ENCODE measurements at regions not wholly inside any gene's neighbourhood (a gene's known extent, or its start where the extent isn't known, plus 50 kb on each side); places are given as distances from the start of the nearest gene placed in this dataset.
"Not testable (repeated sequence)": the region's sequence is repeated elsewhere in the genome, so short reads cannot be mapped to it uniquely, and the experiment has no call there.

DNA sequence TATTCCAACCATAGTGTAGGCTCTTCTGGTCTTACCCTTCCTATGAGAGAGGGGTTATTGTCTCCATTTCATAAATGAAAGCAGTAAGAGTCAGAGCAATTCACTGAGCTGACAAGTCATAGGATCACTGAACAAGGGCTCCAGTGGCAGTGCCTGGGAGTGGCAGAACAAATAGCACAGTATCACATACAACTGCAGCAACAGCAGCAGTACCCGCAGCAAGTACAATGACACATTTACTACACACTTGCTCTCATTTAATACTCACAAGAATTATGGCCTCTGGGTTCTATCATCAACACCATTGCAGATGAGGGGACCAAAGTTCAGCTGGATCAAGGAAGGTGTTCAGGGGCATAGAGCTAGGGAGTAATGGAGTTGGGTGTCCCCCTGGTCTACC lies 218.8 kb downstream of the BCL2L11 start:
- H3K9me3 ChIP-seq (replicated peaks; ENCODE audit: control insufficient read depth, insufficient read depth, low read length); H3K4me2 ChIP-seq (ENCODE audit: insufficient read depth, low read length); FAIRE-seq; H3K79me2 ChIP-seq (ENCODE audit: control insufficient read depth, insufficient read depth, low read length); CTCF ChIA-PET; dilution Hi-C loops (cut with MboI; ENCODE audit: extremely low pct_ligation_motif_present, low sequenced_read_pairs); H2AFZ ChIP-seq (ENCODE audit: low read depth, low read length); H3K36me3 ChIP-seq (ENCODE audit: control insufficient read depth in 2 of 2, extremely low read depth in 1 of 2, insufficient read depth in 2 of 2, low read length in 2 of 2); H3K4me3 ChIP-seq (replicated peaks in 1 of 3; ENCODE audit: insufficient read depth in 1 of 3, low read depth in 1 of 3, low read length in 3 of 3); H3K9ac ChIP-seq (replicated peaks; ENCODE audit: extremely low read depth, insufficient read depth, low read length); H4K20me1 ChIP-seq (replicated peaks; ENCODE audit: control insufficient read depth, extremely low read depth, insufficient read depth, low read length); H3K27me3 ChIP-seq (ENCODE audit: control insufficient read depth in 2 of 2, insufficient read depth in 2 of 2, low read length in 2 of 2); intact Hi-C loops (cut with micrococcal nuclease); POLR2A ChIA-PET; BruUV-seq (replicated peaks); DNase-seq (ENCODE audit: low read depth, low spot score); H3K4me1 ChIP-seq (ENCODE audit: control insufficient read depth, extremely low read depth, insufficient read depth, low read length); H3K9me1 ChIP-seq (replicated peaks; ENCODE audit: control insufficient read depth, extremely low read depth, insufficient read depth, low read length); H3K27ac ChIP-seq (ENCODE audit: insufficient read depth, low read depth, low read length): not testable (repeated sequence)

- H3K4me2 ChIP-seq (ENCODE audit: insufficient read depth, low read length); DNase-seq (ENCODE audit: low read depth, low spot score); POLR2A ChIA-PET; H4K20me1 ChIP-seq (replicated peaks; ENCODE audit: control insufficient read depth, extremely low read depth, insufficient read depth, low read length); BruUV-seq (replicated peaks); H3K27ac ChIP-seq (ENCODE audit: insufficient read depth, low read depth, low read length); H2AFZ ChIP-seq (ENCODE audit: low read depth, low read length); intact Hi-C loops (cut with micrococcal nuclease); CTCF ChIA-PET; H3K4me1 ChIP-seq (ENCODE audit: control insufficient read depth, extremely low read depth, insufficient read depth, low read length); H3K79me2 ChIP-seq (ENCODE audit: control insufficient read depth, insufficient read depth, low read length); H3K4me3 ChIP-seq (replicated peaks in 1 of 3; ENCODE audit: insufficient read depth in 1 of 3, low read depth in 1 of 3, low read length in 3 of 3); H3K27me3 ChIP-seq (ENCODE audit: control insufficient read depth in 2 of 2, insufficient read depth in 2 of 2, low read length in 2 of 2); dilution Hi-C loops (cut with MboI; ENCODE audit: extremely low pct_ligation_motif_present, low sequenced_read_pairs); H3K36me3 ChIP-seq (ENCODE audit: control insufficient read depth in 2 of 2, extremely low read depth in 1 of 2, insufficient read depth in 2 of 2, low read length in 2 of 2); H3K9me3 ChIP-seq (replicated peaks; ENCODE audit: control insufficient read depth, insufficient read depth, low read length); H3K9me1 ChIP-seq (replicated peaks; ENCODE audit: control insufficient read depth, extremely low read depth, insufficient read depth, low read length); H3K9ac ChIP-seq (replicated peaks; ENCODE audit: extremely low read depth, insufficient read depth, low read length): not testable (repeated sequence)
- peak; percentile 60 for FAIRE-seq
These were observed 223.9 kb downstream of the BCL2L11 start for GRCh38 chr2:111344590-111344989.

DNA sequence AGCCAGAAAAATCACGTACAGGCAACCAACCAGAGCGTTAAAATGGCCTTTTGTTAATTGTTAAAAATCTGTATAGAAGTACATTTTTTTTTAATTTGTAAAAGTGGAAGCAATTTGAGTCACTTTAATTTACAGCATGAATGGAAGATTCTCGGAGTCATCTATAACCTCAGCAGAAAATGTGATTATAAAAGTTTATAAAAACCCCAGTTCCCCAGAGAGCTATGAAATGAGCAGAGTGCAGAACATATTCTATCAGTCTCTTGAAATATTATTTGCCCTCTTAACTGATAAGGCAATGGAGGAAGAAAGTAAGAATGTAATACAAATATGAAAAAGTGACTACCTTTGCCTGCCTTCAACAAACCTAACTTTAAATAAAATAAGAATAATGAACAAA lies 224.7 kb downstream of the BCL2L11 start:
- H3K27ac ChIP-seq (ENCODE audit: insufficient read depth, low read depth, low read length); H3K36me3 ChIP-seq (ENCODE audit: control insufficient read depth in 2 of 2, extremely low read depth in 1 of 2, insufficient read depth in 2 of 2, low read length in 2 of 2); intact Hi-C loops (cut with micrococcal nuclease); H3K9ac ChIP-seq (replicated peaks; ENCODE audit: extremely low read depth, insufficient read depth, low read length); FAIRE-seq; POLR2A ChIA-PET; dilution Hi-C loops (cut with MboI; ENCODE audit: extremely low pct_ligation_motif_present, low sequenced_read_pairs); H3K27me3 ChIP-seq (ENCODE audit: control insufficient read depth in 2 of 2, insufficient read depth in 2 of 2, low read length in 2 of 2); H3K4me1 ChIP-seq (ENCODE audit: control insufficient read depth, extremely low read depth, insufficient read depth, low read length); H3K79me2 ChIP-seq (ENCODE audit: control insufficient read depth, insufficient read depth, low read length); H3K9me3 ChIP-seq (replicated peaks; ENCODE audit: control insufficient read depth, insufficient read depth, low read length); H3K4me3 ChIP-seq (replicated peaks in 1 of 3; ENCODE audit: insufficient read depth in 1 of 3, low read depth in 1 of 3, low read length in 3 of 3); H3K4me2 ChIP-seq (ENCODE audit: insufficient read depth, low read length); H4K20me1 ChIP-seq (replicated peaks; ENCODE audit: control insufficient read depth, extremely low read depth, insufficient read depth, low read length); BruUV-seq (replicated peaks); DNase-seq (ENCODE audit: low read depth, low spot score); CTCF ChIA-PET; H3K9me1 ChIP-seq (replicated peaks; ENCODE audit: control insufficient read depth, extremely low read depth, insufficient read depth, low read length); H2AFZ ChIP-seq (ENCODE audit: low read depth, low read length): not testable (repeated sequence)

GRCh38 chr2:111346018-111346930 lies 225.6 kb downstream of the BCL2L11 start:
- H3K9me3 ChIP-seq (replicated peaks; ENCODE audit: control insufficient read depth, insufficient read depth, low read length); H3K4me3 ChIP-seq (replicated peaks in 1 of 3; ENCODE audit: insufficient read depth in 1 of 3, low read depth in 1 of 3, low read length in 3 of 3); CTCF ChIA-PET; H3K4me2 ChIP-seq (ENCODE audit: insufficient read depth, low read length); H3K4me1 ChIP-seq (ENCODE audit: control insufficient read depth, extremely low read depth, insufficient read depth, low read length); H3K79me2 ChIP-seq (ENCODE audit: control insufficient read depth, insufficient read depth, low read length); H4K20me1 ChIP-seq (replicated peaks; ENCODE audit: control insufficient read depth, extremely low read depth, insufficient read depth, low read length); dilution Hi-C loops (cut with MboI; ENCODE audit: extremely low pct_ligation_motif_present, low sequenced_read_pairs); intact Hi-C loops (cut with micrococcal nuclease); H3K27me3 ChIP-seq (ENCODE audit: control insufficient read depth in 2 of 2, insufficient read depth in 2 of 2, low read length in 2 of 2); H3K36me3 ChIP-seq (ENCODE audit: control insufficient read depth in 2 of 2, extremely low read depth in 1 of 2, insufficient read depth in 2 of 2, low read length in 2 of 2); H3K9ac ChIP-seq (replicated peaks; ENCODE audit: extremely low read depth, insufficient read depth, low read length); H3K9me1 ChIP-seq (replicated peaks; ENCODE audit: control insufficient read depth, extremely low read depth, insufficient read depth, low read length); POLR2A ChIA-PET; H2AFZ ChIP-seq (ENCODE audit: low read depth, low read length): not testable (repeated sequence)
- DNase-seq (ENCODE audit: low read depth, low spot score) (peak; percentile 71), FAIRE-seq (peak; percentile 69)
- TSS peak; percentile 18 for BruUV-seq (replicated peaks)
- H3K27ac ChIP-seq (ENCODE audit: insufficient read depth, low read depth, low read length), result peak overlapping the region; percentile 66
